B cell (primary cell): ENCODE measurements at regions not wholly inside any gene's neighbourhood (a gene's known extent, or its start where the extent isn't known, plus 50 kb on each side); places are given as distances from the start of the nearest gene placed in this dataset.

ENCODE experiments used
- EZH2 ChIP-seq: IDR thresholded peaks from 2 replicates; pipeline ENCODE4 v1.6.1; 2012; ENCODE audit warnings: borderline replicate concordance, low read depth, mild to moderate bottlenecking, moderate library complexity, low read length; ENCODE audit not compliant: insufficient read depth, poor library complexity, severe bottlenecking
- TF ChIP-seq, protein P1 (sequence below): fragments of 200-600 bp; IDR thresholded peaks from one replicate; pipeline ENCODE4 v1.8.0; 2022; ENCODE audit warnings: antibody characterized with exemption, mild to moderate bottlenecking

DNA sequence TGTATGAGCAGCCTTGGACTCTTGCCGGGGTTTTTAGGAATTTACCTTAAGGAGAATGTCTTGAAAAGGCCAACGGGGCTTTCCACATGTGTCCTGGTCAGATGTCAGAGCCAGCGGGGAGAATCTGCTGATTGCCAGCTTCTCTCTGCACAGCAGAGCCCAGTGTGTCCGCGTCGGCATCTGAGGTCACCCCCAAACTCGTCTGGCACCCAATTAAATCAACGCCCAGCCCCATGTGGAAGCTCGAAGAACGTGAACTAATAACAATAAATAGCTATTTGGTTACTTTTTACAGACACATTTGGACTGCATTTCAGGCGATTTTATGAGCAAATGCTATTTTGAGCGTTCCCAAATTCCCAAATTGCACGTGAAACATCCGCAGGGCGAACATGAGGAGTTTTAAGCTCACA, 303.5 kb downstream of the FOXL1 start:
- TF ChIP-seq, protein P1, sequence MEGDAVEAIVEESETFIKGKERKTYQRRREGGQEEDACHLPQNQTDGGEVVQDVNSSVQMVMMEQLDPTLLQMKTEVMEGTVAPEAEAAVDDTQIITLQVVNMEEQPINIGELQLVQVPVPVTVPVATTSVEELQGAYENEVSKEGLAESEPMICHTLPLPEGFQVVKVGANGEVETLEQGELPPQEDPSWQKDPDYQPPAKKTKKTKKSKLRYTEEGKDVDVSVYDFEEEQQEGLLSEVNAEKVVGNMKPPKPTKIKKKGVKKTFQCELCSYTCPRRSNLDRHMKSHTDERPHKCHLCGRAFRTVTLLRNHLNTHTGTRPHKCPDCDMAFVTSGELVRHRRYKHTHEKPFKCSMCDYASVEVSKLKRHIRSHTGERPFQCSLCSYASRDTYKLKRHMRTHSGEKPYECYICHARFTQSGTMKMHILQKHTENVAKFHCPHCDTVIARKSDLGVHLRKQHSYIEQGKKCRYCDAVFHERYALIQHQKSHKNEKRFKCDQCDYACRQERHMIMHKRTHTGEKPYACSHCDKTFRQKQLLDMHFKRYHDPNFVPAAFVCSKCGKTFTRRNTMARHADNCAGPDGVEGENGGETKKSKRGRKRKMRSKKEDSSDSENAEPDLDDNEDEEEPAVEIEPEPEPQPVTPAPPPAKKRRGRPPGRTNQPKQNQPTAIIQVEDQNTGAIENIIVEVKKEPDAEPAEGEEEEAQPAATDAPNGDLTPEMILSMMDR, result no peak
- TF ChIP-seq EZH2, result no peak
